ENCODE measurements at regions not wholly inside any gene's neighbourhood (a gene's known extent, or its start where the extent isn't known, plus 50 kb on each side); places are given as distances from the start of the nearest gene placed in this dataset.

DNA sequence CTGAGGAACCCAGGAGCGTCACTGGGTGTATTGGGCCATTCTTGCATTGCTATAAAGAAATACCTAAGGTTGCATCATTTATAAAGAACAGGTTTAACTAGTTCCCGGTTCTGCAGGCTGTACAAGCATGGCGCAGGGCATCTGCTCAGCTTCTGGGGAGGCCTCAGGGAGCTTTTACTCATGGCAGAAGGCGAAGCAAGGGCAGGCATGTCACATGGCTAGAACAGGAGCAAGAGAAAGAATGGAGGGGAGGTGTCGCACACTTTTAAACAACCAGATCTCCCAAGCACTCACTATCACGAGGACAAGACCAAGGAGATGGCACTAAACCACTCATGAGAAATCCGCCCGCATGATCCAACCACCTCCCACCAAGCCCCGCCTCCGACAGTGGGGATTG is 65.2 kb downstream of the PSMG1 start:
- H3K4me1 ChIP-seq (ENCODE audit: control insufficient read depth, low read length) = no peaks in the 10 kb centered on the region
- no peaks in the 10 kb centered on the region for H3K79me2 ChIP-seq (ENCODE audit: control insufficient read depth, low read length)
- H4K20me1 ChIP-seq (ENCODE audit: control insufficient read depth, insufficient read depth, low read depth, low read length) = no peaks in the 10 kb centered on the region
- TF ChIP-seq, protein P1, sequence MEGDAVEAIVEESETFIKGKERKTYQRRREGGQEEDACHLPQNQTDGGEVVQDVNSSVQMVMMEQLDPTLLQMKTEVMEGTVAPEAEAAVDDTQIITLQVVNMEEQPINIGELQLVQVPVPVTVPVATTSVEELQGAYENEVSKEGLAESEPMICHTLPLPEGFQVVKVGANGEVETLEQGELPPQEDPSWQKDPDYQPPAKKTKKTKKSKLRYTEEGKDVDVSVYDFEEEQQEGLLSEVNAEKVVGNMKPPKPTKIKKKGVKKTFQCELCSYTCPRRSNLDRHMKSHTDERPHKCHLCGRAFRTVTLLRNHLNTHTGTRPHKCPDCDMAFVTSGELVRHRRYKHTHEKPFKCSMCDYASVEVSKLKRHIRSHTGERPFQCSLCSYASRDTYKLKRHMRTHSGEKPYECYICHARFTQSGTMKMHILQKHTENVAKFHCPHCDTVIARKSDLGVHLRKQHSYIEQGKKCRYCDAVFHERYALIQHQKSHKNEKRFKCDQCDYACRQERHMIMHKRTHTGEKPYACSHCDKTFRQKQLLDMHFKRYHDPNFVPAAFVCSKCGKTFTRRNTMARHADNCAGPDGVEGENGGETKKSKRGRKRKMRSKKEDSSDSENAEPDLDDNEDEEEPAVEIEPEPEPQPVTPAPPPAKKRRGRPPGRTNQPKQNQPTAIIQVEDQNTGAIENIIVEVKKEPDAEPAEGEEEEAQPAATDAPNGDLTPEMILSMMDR (IDR thresholded peaks at IDR 0.05; ENCODE audit: low read depth, low read length, poor library complexity, severe bottlenecking) = no peak
- no peak for TF ChIP-seq EZH2phosphoT487 (IDR thresholded peaks at IDR 0.05; ENCODE audit: borderline replicate concordance, low read length)
- no peak overlapping the region for H3K27ac ChIP-seq (ENCODE audit: low read depth, low read length)
- H3K4me2 ChIP-seq (ENCODE audit: low read length) = no peak overlapping the region
- no peaks in the 10 kb centered on the region for H3K36me3 ChIP-seq (ENCODE audit: control insufficient read depth, low read length)
- H3K9me2 ChIP-seq (replicated peaks; ENCODE audit: control insufficient read depth, low read length) = no peaks in the 10 kb centered on the region
- H3F3A ChIP-seq (ENCODE audit: control insufficient read depth, insufficient read depth) = no peaks in the 10 kb centered on the region
- H3K9me3 ChIP-seq (ENCODE audit: control insufficient read depth, insufficient read depth, low read length) = no peaks in the 10 kb centered on the region
- no peak overlapping the region for H3K4me3 ChIP-seq (ENCODE audit: low read length)
- H3K27me3 ChIP-seq (ENCODE audit: control insufficient read depth, low read length) = no peaks in the 10 kb centered on the region

DNA sequence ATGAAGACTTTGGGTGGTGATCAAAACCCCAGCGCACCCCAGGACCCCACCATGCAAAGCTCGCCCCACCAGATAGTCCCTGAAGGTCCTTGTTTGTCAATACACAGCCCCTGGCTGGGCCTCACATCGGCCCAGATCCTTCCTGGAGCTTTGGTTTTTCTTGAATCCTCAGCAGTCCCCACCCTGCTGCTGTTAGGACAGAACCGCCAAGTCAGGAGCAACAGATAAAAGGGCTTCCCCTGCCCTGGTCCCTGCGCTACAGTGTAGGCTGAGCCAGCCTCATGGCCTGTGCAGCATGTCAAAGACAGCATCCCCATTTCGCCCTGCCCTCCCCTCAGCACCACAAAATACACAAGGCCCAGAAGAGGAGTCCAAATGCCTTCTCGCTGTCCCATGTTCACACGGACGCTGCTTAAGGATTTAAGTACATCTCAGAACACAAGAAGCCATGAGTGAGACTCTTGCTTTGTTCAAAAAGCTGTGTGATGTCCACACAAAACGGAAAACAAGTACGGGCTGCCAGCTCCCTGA is 65.7 kb downstream of the PSMG1 start:
- Histone ChIP-seq H3K27ac (ENCODE audit: low read depth, low read length) (no peak overlapping the region), H3K9me2 (replicated peaks; ENCODE audit: control insufficient read depth, low read length) (no peaks in the 10 kb centered on the region), H3K9me3 (ENCODE audit: control insufficient read depth, insufficient read depth, low read length) (no peaks in the 10 kb centered on the region), H3K79me2 (ENCODE audit: control insufficient read depth, low read length) (no peaks in the 10 kb centered on the region), H4K20me1 (ENCODE audit: control insufficient read depth, insufficient read depth, low read depth, low read length) (no peaks in the 10 kb centered on the region), H3K4me1 (ENCODE audit: control insufficient read depth, low read length) (no peaks in the 10 kb centered on the region), H3K4me3 (ENCODE audit: low read length) (no peak overlapping the region), H3K27me3 (ENCODE audit: control insufficient read depth, low read length) (no peaks in the 10 kb centered on the region), H3K4me2 (ENCODE audit: low read length) (no peak overlapping the region), H3K36me3 (ENCODE audit: control insufficient read depth, low read length) (no peaks in the 10 kb centered on the region), H3F3A (ENCODE audit: control insufficient read depth, insufficient read depth) (no peaks in the 10 kb centered on the region)
- TF ChIP-seq, protein P1 (IDR thresholded peaks at IDR 0.05; ENCODE audit: low read depth, low read length, poor library complexity, severe bottlenecking) = no peak
- no peak for TF ChIP-seq EZH2phosphoT487 (IDR thresholded peaks at IDR 0.05; ENCODE audit: borderline replicate concordance, low read length)

DNA sequence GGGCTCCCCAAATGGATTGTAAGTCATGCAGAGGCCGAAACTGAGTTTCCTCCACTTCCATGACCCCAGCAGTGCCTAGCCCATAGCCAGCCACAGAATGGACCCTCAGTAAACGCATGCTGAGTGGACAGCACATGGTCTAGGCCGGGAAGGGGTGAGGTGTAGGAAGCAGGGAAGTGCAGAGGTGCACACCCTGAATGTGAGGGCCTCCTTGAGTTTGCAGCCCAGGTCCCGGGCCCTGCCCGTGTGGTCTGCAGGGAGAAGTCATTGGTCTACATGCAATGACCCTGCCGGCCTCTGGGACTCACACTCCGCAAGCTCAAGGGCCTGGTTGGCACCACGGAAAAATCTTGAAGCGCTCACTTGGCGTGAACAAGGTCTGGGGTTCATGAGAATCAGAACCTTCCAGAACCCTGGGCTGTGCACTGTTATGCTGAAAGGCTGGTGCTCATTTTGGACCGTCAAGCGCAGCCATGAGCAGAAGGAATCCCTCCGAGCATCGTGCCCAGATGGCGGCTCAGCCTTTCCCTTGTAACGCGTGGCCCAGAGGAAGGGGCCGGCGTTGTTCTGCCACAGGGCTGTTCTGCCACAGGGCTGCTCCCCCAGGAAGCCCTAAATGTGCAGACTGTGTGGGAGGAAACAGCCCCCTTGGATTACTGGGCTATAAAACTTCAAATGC is 66.4 kb downstream of the PSMG1 start:
- H3K27ac ChIP-seq (ENCODE audit: low read depth, low read length) = no peak overlapping the region
- H3K4me2 ChIP-seq (ENCODE audit: low read length) = no peak overlapping the region
- no peaks in the 10 kb centered on the region for H3K36me3 ChIP-seq (ENCODE audit: control insufficient read depth, low read length)
- H3K4me3 ChIP-seq (ENCODE audit: low read length) = no peak overlapping the region
- H3K27me3 ChIP-seq (ENCODE audit: control insufficient read depth, low read length) = no peaks in the 10 kb centered on the region
- H4K20me1 ChIP-seq (ENCODE audit: control insufficient read depth, insufficient read depth, low read depth, low read length) = no peaks in the 10 kb centered on the region
- TF ChIP-seq, protein P1 (IDR thresholded peaks at IDR 0.05; ENCODE audit: low read depth, low read length, poor library complexity, severe bottlenecking) = no peak
- no peak for TF ChIP-seq EZH2phosphoT487 (IDR thresholded peaks at IDR 0.05; ENCODE audit: borderline replicate concordance, low read length)
- H3K4me1 ChIP-seq (ENCODE audit: control insufficient read depth, low read length) = no peaks in the 10 kb centered on the region
- no peaks in the 10 kb centered on the region for H3K9me3 ChIP-seq (ENCODE audit: control insufficient read depth, insufficient read depth, low read length)
- no peaks in the 10 kb centered on the region for H3K79me2 ChIP-seq (ENCODE audit: control insufficient read depth, low read length)
- H3F3A ChIP-seq (ENCODE audit: control insufficient read depth, insufficient read depth) = no peaks in the 10 kb centered on the region
- no peaks in the 10 kb centered on the region for H3K9me2 ChIP-seq (replicated peaks; ENCODE audit: control insufficient read depth, low read length)
